Hepatocyte (in vitro differentiated cells): ENCODE measurements at regions not wholly inside any gene's neighbourhood (a gene's known extent, or its start where the extent isn't known, plus 50 kb on each side); places are given as distances from the start of the nearest gene placed in this dataset.

Experiments used
- DNase-seq: peaks from one replicate; pipeline ENCODE4 v3.0.0-alpha.2; 2016; ENCODE audit warnings: low spot score
- H2AFZ ChIP-seq: fragments of 200-600 bp; sonication (generic); 2 replicates; pipeline ENCODE4 v1.6.0; 2016; ENCODE audit warnings: antibody characterized with exemption, mild to moderate bottlenecking
- H3K27ac ChIP-seq: fragments of 200-600 bp; sonication (generic); 2 replicates; pipeline ENCODE4 v1.5.1; 2016; ENCODE audit warnings: mild to moderate bottlenecking
- H3K27me3 ChIP-seq: fragments of 200-600 bp; sonication (generic); 2 replicates; pipeline ENCODE4 v1.6.1; 2016
- H3K36me3 ChIP-seq: fragments of 200-600 bp; sonication (generic); replicated peaks from 2 replicates; pipeline ENCODE4 v1.5.1; 2016; ENCODE audit warnings: low read depth; ENCODE audit not compliant: insufficient read depth
- H3K4me1 ChIP-seq: fragments of 200-600 bp; sonication (generic); 2 replicates; pipeline ENCODE4 v1.5.1; 2016; ENCODE audit warnings: mild to moderate bottlenecking, moderate library complexity; ENCODE audit not compliant: insufficient read depth
- H3K4me2 ChIP-seq: fragments of 200-600 bp; sonication (generic); 2 replicates; pipeline ENCODE4 v1.6.0; 2016
- H3K4me3 ChIP-seq: fragments of 200-600 bp; sonication (generic); 2 replicates; pipeline ENCODE4 v1.5.1; 2016; ENCODE audit warnings: mild to moderate bottlenecking
- H3K79me2 ChIP-seq: fragments of 200-600 bp; sonication (generic); 2 replicates; pipeline ENCODE4 v1.6.0; 2017; ENCODE audit warnings: mild to moderate bottlenecking
- H3K9me2 ChIP-seq: fragments of 200-600 bp; sonication (generic); replicated peaks from 2 replicates; pipeline ENCODE4 v1.6.0; 2017; ENCODE audit warnings: mild to moderate bottlenecking; ENCODE audit not compliant: insufficient read depth
- H3K9me3 ChIP-seq: fragments of 200-600 bp; sonication (generic); 2 replicates; pipeline ENCODE4 v1.5.1; 2016; ENCODE audit warnings: low read depth, mild to moderate bottlenecking
- H4K20me1 ChIP-seq: fragments of 200-600 bp; sonication (generic); 2 replicates; pipeline ENCODE4 v1.6.0; 2016; ENCODE audit warnings: mild to moderate bottlenecking; ENCODE audit not compliant: insufficient read depth, poor library complexity, severe bottlenecking
- EZH2 ChIP-seq: fragments of 200-600 bp; sonication (generic); IDR thresholded peaks from 2 replicates; pipeline ENCODE4 v1.6.1; 2016; ENCODE audit warnings: antibody characterized with exemption, mild to moderate bottlenecking, borderline replicate concordance
- EZH2phosphoT487 ChIP-seq: fragments of 200-600 bp; sonication (generic); IDR thresholded peaks from one replicate; pipeline ENCODE4 v1.6.1; 2018; ENCODE audit warnings: antibody characterized with exemption, mild to moderate bottlenecking, low read depth, moderate library complexity; ENCODE audit not compliant: unreplicated experiment, severe bottlenecking
- WGBS: methylation state at CpG from one replicate; pipeline ENCODE4 v1.1.6; 2016; ENCODE audit warnings: low lambda C conversion rate; ENCODE audit errors: missing lambda C conversion rate; 5-methylcytosine and 5-hydroxymethylcytosine counted together
- TF ChIP-seq, protein P1 (sequence below): fragments of 200-600 bp; sonication (generic); IDR thresholded peaks from 2 replicates; pipeline ENCODE4 v1.5.1; 2016; ENCODE audit warnings: antibody characterized with exemption, mild to moderate bottlenecking; ENCODE audit not compliant: poor library complexity

DNA sequence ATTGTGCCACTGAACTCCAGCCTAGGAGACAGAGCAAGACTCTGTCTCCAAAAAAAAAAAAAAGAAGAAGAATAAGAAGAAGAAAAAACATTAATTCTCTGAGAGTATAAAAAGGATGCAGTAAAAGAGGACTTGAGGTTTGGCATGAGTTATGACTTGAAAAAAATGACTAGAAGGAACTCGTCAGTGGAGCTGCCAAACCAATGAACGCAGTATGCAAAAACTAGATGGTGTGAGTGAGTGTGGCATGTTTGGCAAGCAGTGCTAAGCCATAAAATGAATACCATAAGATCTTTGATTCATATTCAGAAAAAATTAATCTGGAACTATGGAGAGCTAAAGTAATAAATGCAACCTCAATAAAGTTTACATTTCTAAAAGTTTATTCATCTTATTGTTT is 68.6 kb upstream of the MEOX2 start:
- Histone ChIP-seq H3K79me2 (no peaks in the 10 kb centered on the region), H3K36me3 (no peaks in the 10 kb centered on the region), H3K27me3 (no peaks in the 10 kb centered on the region), H3K4me1 (no peaks in the 10 kb centered on the region), H3K9me2 (no peaks in the 10 kb centered on the region), H3K4me2 (no peak overlapping the region), H3K27ac (no peak overlapping the region), H3K4me3 (no peak overlapping the region), H2AFZ (no peak overlapping the region), H4K20me1 (no peaks in the 10 kb centered on the region), H3K9me3 (no peaks in the 10 kb centered on the region)
- TF ChIP-seq EZH2, result no peak
- TF ChIP-seq EZH2phosphoT487, result no peak
- TF ChIP-seq, protein P1, sequence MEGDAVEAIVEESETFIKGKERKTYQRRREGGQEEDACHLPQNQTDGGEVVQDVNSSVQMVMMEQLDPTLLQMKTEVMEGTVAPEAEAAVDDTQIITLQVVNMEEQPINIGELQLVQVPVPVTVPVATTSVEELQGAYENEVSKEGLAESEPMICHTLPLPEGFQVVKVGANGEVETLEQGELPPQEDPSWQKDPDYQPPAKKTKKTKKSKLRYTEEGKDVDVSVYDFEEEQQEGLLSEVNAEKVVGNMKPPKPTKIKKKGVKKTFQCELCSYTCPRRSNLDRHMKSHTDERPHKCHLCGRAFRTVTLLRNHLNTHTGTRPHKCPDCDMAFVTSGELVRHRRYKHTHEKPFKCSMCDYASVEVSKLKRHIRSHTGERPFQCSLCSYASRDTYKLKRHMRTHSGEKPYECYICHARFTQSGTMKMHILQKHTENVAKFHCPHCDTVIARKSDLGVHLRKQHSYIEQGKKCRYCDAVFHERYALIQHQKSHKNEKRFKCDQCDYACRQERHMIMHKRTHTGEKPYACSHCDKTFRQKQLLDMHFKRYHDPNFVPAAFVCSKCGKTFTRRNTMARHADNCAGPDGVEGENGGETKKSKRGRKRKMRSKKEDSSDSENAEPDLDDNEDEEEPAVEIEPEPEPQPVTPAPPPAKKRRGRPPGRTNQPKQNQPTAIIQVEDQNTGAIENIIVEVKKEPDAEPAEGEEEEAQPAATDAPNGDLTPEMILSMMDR, result no peak
- DNase-seq, result no peak
- 93% methylated on average over 2 of the region's 2 CpGs for WGBS

DNA sequence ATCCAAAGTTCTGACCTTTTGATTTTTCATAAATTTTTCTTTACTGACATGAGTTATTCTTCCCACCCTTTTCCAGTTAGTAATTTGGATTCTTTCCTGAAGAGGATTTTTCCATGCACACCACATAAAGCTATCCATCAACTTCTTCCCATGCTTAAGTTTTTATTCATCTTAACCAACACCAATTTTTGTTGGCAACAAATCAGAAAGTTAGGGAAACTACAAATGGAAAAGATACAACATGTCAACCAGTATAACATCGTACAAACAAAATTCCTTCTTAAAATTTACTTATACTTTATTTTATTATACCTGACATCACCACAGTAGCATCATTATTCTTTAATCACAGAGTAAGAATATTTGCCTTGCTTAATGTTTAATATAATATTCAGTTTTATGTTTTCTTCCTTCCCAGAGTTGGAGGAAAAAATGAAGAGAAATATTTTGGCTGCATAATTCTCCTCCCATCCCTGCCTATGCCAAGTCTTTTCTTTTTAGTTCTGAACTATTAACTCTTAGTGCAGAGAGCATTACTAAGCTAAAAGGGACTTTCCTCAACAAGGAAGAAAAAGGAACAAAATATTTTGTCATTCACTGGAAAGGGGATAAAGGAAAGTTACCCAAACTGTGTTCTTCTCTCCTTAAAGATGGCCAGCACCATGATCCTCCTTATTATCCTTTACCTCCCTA is 67.5 kb upstream of the MEOX2 start:
- TF ChIP-seq, protein P1, result no peak
- TF ChIP-seq EZH2phosphoT487, result no peak
- no peak for TF ChIP-seq EZH2

DNA sequence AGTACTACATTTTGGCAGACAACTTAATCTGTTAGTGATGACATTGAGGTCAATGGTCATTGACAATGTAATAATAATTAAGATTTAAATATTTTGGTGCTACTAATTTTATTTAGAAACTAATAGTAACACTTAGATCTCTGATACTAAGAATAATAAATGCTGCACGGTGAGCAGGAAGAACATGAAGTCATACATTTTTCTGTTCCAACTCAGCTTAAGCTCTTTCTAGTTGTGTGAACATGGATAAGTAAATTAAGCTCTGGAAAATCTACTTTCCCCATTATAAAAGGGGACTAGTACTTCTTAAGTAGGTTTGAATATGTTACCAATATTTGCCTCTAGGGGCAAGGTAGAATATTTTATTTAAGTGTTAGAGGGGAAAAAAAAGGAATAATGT is 65.9 kb upstream of the MEOX2 start:
- no peak overlapping the region for H3K27ac ChIP-seq

More for the DNA sequence above, 67.5 kb upstream of the MEOX2 start:
- no peak overlapping the region for H3K4me3 ChIP-seq
- H3K36me3 ChIP-seq, result no peaks in the 10 kb centered on the region
- no peaks in the 10 kb centered on the region for H3K79me2 ChIP-seq
- no peaks in the 10 kb centered on the region for H3K9me3 ChIP-seq
- DNase-seq, result no peak
- H2AFZ ChIP-seq, result no peak overlapping the region
- H3K9me2 ChIP-seq, result no peaks in the 10 kb centered on the region
- no peaks in the 10 kb centered on the region for H4K20me1 ChIP-seq
- no peak overlapping the region for H3K4me2 ChIP-seq
- H3K4me1 ChIP-seq, result no peaks in the 10 kb centered on the region
- 83% methylated on average over 1 of the region's 1 CpG for WGBS
- H3K27ac ChIP-seq, result no peak overlapping the region
- H3K27me3 ChIP-seq, result no peaks in the 10 kb centered on the region

More for the DNA sequence above, 65.9 kb upstream of the MEOX2 start:
- H3K4me2 ChIP-seq, result no peak overlapping the region
- H3K4me1 ChIP-seq, result no peaks in the 10 kb centered on the region
- no peak overlapping the region for H3K4me3 ChIP-seq
- no peak overlapping the region for H2AFZ ChIP-seq
- H3K9me2 ChIP-seq, result no peaks in the 10 kb centered on the region
- TF ChIP-seq, protein P1, result no peak
- TF ChIP-seq EZH2 (no peak), EZH2phosphoT487 (no peak)
- no peaks in the 10 kb centered on the region for H3K36me3 ChIP-seq
- no peaks in the 10 kb centered on the region for H3K79me2 ChIP-seq
- H3K27me3 ChIP-seq, result no peaks in the 10 kb centered on the region
- no peaks in the 10 kb centered on the region for H3K9me3 ChIP-seq
- no peaks in the 10 kb centered on the region for H4K20me1 ChIP-seq
- DNase-seq, result no peak
- 76% methylated on average over 1 of the region's 1 CpG for WGBS
